ENCODE measurements at regions not wholly inside any gene's neighbourhood (a gene's known extent, or its start where the extent isn't known, plus 50 kb on each side); places are given as distances from the start of the nearest gene placed in this dataset.

DNA sequence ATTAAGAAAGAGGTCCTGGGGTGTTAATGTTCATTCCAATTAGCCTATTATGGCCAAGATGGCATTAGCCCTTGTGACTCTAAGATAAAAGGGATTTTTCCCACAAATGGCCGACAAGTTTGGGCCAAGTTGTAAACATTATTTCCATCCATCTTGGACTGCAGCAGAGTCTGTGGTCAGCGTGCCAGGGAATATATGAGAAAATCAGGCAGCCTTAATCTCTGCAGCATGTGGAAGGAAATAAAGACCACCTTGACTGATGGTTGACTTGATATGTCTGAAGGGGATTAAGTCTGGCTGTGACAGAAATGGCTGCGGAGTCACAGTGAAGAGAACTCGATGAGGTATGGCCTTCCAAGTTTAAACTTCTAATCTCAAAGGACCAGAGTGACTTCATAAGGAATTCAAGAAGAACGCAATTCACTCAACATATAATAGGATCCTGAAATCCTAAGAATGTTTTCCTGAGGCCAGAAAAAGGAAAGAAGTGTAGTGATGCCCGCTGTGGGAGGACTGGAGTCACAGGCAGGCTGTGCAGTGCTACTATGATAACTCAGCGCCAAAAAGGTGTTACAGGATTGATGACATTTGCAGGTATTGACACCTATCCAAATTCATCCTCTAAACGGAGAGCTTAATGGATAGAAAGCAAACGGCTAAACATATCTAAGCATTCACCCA is 287.1 kb downstream of the SEC61B start:
- no peaks in the 10 kb centered on the region for H3K36me3 ChIP-seq (ENCODE audit: control insufficient read depth in 4 of 4, insufficient read depth in 4 of 4, low read length in 4 of 4)
- H3K9me3 ChIP-seq (ENCODE audit: control insufficient read depth in 4 of 4, insufficient read depth in 3 of 4, low read length in 3 of 4) = no peaks in the 10 kb centered on the region
- ATAC-seq (ENCODE audit: insufficient read depth, low FRiP score) = no peak
- no peaks in the 10 kb centered on the region for H3K27me3 ChIP-seq (ENCODE audit: control insufficient read depth in 3 of 3, insufficient read depth in 3 of 3, low read length in 2 of 3)
- H3K4me3 ChIP-seq = no peak overlapping the region
- H3K27ac ChIP-seq (ENCODE audit: low read depth in 1 of 2, low read length in 1 of 2) = no peak overlapping the region
- 76 to 86% methylated on average over 9 of the region's 9 CpGs for WGBS, 2 donors
- H3K9ac ChIP-seq (ENCODE audit: insufficient read depth in 1 of 2, low read length in 2 of 2) = no peak overlapping the region
- TF ChIP-seq, protein P1, sequence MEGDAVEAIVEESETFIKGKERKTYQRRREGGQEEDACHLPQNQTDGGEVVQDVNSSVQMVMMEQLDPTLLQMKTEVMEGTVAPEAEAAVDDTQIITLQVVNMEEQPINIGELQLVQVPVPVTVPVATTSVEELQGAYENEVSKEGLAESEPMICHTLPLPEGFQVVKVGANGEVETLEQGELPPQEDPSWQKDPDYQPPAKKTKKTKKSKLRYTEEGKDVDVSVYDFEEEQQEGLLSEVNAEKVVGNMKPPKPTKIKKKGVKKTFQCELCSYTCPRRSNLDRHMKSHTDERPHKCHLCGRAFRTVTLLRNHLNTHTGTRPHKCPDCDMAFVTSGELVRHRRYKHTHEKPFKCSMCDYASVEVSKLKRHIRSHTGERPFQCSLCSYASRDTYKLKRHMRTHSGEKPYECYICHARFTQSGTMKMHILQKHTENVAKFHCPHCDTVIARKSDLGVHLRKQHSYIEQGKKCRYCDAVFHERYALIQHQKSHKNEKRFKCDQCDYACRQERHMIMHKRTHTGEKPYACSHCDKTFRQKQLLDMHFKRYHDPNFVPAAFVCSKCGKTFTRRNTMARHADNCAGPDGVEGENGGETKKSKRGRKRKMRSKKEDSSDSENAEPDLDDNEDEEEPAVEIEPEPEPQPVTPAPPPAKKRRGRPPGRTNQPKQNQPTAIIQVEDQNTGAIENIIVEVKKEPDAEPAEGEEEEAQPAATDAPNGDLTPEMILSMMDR (IDR thresholded peaks at IDR 0.05; ENCODE audit: control extremely low read depth, extremely low read depth) = no peak
- peak in 1 of 3 donors; percentile 4 for DNase-seq
- peaks cover 0 to 8% (median 0%) of the 10 kb centered on the region in 5 donors for H3K4me1 ChIP-seq (ENCODE audit: control insufficient read depth in 5 of 5, insufficient read depth in 5 of 5, low read length in 5 of 5)

DNA sequence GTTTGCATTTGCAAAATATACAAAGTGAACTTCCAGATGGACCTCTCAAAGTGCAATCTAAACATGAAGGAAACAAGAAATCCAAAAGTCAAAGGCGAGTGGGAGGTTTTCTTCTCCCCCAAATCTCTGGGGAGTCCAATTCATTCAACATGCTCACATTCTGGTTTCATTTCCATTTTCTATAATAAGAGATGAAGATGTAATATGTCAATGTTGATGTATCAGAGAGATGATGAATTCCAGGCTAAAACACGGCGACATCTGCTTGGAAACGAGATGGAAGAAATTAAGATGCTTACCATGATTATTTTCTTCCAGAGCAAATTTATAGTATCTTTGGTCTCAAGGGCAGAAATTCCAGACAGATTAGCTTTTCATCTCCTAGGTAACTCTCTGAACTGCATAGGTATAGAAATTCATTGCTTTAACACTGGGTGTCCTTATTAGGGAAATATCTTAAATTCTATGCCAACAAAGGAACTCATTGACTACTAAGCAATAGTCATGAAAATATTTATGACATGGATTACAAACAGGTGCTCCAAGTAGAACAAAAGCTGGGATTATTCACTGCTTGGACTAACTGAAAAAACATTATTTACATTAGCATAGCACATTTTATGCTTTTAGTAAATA is 287.9 kb downstream of the SEC61B start:
- ATAC-seq (ENCODE audit: insufficient read depth, low FRiP score) (no peak), DNase-seq (no peak)
- no peaks in the 10 kb centered on the region for H3K9me3 ChIP-seq (ENCODE audit: control insufficient read depth in 4 of 4, insufficient read depth in 3 of 4, low read length in 3 of 4)
- H3K36me3 ChIP-seq (ENCODE audit: control insufficient read depth in 4 of 4, insufficient read depth in 4 of 4, low read length in 4 of 4) = no peaks in the 10 kb centered on the region
- WGBS, 2 donors = 88 to 93% methylated on average over 4 of the region's 4 CpGs
- TF ChIP-seq, protein P1 (IDR thresholded peaks at IDR 0.05; ENCODE audit: control extremely low read depth, extremely low read depth) = no peak
- H3K9ac ChIP-seq (ENCODE audit: insufficient read depth in 1 of 2, low read length in 2 of 2) = no peak overlapping the region
- H3K27me3 ChIP-seq (ENCODE audit: control insufficient read depth in 3 of 3, insufficient read depth in 3 of 3, low read length in 2 of 3) = no peaks in the 10 kb centered on the region
- peaks cover 0 to 8% (median 0%) of the 10 kb centered on the region in 5 donors for H3K4me1 ChIP-seq (ENCODE audit: control insufficient read depth in 5 of 5, insufficient read depth in 5 of 5, low read length in 5 of 5)
- no peak overlapping the region for H3K27ac ChIP-seq (ENCODE audit: low read depth in 1 of 2, low read length in 1 of 2)
- no peak overlapping the region for H3K4me3 ChIP-seq

DNA sequence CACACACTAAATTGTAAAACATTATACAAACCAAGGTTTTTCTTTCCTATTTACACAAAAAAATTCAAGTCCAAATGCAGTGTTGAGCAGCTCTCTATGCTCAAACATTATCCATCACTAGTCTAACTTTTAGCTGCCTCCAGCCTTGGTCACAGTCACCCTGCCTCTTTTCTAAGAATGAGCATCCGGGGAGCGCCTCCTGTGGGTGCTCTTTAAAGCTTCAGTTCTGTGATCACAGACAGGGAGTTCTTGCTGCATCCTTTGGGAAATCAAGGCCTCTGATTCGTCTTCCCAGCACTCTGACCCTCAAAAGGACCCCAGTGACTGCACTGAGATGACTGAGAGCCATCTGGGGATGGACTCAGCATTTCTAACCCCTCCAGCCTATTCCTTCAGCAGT is 289.6 kb downstream of the SEC61B start:
- H3K9ac ChIP-seq (ENCODE audit: insufficient read depth in 1 of 2, low read length in 2 of 2) = no peak overlapping the region

More for the DNA sequence above, 289.6 kb downstream of the SEC61B start:
- DNase-seq (no peak), ATAC-seq (ENCODE audit: insufficient read depth, low FRiP score) (no peak)
- no peak overlapping the region for H3K4me3 ChIP-seq
- H3K27me3 ChIP-seq (ENCODE audit: control insufficient read depth in 3 of 3, insufficient read depth in 3 of 3, low read length in 2 of 3) = no peaks in the 10 kb centered on the region
- no peaks in the 10 kb centered on the region for H3K36me3 ChIP-seq (ENCODE audit: control insufficient read depth in 4 of 4, insufficient read depth in 4 of 4, low read length in 4 of 4)
- H3K4me1 ChIP-seq (ENCODE audit: control insufficient read depth in 5 of 5, insufficient read depth in 5 of 5, low read length in 5 of 5) = peaks cover 0 to 8% (median 0%) of the 10 kb centered on the region in 5 donors
- TF ChIP-seq, protein P1 (IDR thresholded peaks at IDR 0.05; ENCODE audit: control extremely low read depth, extremely low read depth) = no peak
- H3K9me3 ChIP-seq (ENCODE audit: control insufficient read depth in 4 of 4, insufficient read depth in 3 of 4, low read length in 3 of 4) = no peaks in the 10 kb centered on the region
- 79 to 91% methylated on average over 3 of the region's 3 CpGs for WGBS, 2 donors
- no peak overlapping the region for H3K27ac ChIP-seq (ENCODE audit: low read depth in 1 of 2, low read length in 1 of 2)
